ENCODE measurements at regions not wholly inside any gene's neighbourhood (a gene's known extent, or its start where the extent isn't known, plus 50 kb on each side); places are given as distances from the start of the nearest gene placed in this dataset.

DNA sequence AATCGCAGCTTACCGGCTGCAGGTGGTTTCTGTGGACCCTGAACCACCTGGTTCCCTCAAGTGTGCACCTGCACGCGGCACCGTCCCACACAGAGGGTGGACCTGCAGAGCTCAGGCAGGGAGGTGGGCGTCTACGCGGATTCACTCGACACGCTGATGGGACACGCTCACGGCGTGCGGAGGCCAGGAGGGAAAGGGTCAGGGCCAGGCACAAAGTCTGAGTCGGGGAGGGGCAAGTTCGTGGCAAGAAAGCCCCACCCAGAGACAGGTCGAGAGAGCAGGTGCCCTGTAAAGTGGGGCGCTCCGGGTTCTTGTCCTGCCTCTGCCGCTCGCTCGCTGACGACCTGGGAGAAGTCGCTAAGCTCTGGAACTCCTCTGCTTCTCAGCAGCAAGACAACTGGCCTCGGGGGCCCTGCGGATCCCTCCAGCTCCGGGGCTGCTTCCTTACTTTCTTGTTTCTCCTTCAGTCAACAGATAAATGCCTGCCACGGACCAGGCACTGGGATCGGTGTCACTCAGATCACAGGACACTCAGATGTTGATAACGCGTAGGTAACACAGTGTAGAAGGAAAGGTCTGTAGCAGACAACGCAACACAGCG lies 72.4 kb upstream of the NUP50 start:
- no peak for TF ChIP-seq POLR2A (IDR thresholded peaks at IDR 0.05)
- TF ChIP-seq, protein P1, sequence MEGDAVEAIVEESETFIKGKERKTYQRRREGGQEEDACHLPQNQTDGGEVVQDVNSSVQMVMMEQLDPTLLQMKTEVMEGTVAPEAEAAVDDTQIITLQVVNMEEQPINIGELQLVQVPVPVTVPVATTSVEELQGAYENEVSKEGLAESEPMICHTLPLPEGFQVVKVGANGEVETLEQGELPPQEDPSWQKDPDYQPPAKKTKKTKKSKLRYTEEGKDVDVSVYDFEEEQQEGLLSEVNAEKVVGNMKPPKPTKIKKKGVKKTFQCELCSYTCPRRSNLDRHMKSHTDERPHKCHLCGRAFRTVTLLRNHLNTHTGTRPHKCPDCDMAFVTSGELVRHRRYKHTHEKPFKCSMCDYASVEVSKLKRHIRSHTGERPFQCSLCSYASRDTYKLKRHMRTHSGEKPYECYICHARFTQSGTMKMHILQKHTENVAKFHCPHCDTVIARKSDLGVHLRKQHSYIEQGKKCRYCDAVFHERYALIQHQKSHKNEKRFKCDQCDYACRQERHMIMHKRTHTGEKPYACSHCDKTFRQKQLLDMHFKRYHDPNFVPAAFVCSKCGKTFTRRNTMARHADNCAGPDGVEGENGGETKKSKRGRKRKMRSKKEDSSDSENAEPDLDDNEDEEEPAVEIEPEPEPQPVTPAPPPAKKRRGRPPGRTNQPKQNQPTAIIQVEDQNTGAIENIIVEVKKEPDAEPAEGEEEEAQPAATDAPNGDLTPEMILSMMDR (IDR thresholded peaks at IDR 0.05): no peak
- no peak for TF ChIP-seq POLR2AphosphoS5 (IDR thresholded peaks at IDR 0.05)

Measured in sigmoid colon (tissue), 4 donors.